HG02973 (cell line): ENCODE measurements at regions not wholly inside any gene's neighbourhood (a gene's known extent, or its start where the extent isn't known, plus 50 kb on each side); places are given as distances from the start of the nearest gene placed in this dataset.

Experiments
- ATAC-seq: cut with Tn5 transposase; IDR thresholded peaks from one replicate; pipeline ENCODE4 v1.9.1; 2021; ENCODE audit warnings: moderate library complexity; ENCODE audit not compliant: unreplicated experiment

DNA sequence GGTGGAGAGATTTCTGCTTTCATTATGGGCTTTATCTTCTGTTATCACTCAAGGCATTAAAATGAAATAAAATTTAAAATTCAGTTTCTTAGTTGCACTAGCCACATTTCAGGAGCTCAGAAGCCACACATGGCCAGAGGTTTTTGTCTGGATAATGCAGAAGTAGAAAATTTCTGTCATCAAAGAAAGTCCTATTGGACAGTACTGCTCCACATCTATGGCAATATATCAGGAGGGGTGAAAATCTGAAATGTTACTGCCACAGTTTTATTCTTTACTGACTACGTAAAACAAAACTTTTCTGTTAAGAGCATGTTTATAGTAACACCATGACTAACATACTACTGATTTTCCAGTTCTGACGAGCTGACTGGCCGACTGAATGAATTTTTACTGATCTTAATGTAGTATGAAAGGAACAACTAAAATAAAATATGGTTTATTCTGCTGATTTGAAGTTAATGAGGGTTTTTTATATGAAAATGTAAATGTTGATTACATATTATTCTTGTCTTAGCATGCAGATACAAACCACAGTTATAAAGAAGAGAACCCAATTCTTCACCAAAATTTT lies 264.0 kb upstream of the HAND2 start:
- no peak for ATAC-seq

DNA sequence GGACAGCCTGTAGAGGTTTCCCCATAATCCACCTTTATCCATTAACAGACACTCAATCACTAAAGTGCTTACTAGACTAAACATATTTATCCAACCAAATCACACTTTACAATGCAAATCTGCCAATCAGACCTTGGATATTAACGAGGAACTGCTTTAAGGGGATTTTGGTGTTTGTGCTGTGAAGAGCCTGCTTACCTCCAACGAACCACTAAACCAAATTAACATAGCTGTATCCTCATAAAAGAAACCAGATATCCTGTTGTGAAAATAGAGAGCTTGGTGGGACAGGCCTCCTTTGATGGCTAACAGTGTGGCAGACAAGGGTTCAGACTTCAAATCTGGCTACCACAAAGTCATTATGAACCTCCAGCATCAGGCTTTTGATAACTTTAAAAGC lies 252.6 kb upstream of the HAND2 start:
- ATAC-seq: no peak

DNA sequence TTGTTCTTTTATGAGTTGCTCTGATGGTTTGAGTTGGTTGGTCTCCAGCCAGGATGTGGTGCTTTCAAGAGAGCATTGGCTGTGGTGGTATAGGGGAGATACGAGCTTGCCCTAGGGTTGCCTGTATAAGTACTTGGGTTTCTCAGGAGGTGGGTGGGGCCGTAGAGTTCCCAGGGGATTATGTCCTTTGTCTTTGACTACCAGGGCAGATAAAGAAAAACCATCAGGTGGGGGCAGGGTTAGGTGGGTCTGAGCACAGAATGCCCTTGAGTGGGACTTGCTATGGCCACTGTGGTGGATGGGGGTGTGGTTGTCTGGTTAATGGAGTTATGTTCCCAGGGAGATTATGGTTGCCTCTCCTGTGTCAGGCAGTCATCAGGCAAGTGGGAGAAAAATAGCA lies 247.9 kb upstream of the HAND2 start:
- no peak for ATAC-seq

DNA sequence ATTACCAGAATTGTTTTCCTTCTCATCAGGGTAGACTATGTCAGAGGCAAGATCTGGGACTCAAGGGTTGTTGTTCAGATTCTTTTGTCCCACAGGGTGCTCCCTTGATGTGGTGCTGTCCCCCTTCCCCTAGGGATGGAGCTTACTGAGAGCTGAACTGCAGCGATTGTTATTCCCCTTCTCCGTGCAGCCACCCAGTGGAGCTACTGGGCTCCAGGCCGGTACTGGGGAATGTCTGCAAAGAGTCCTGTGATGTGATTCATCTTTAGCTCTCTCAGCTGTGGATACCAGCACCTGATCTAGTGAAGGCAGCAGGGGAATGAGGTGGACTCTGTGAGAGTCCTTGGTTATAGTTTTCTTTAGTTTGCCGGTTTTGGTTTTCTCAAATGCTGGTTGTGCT lies 247.4 kb upstream of the HAND2 start:
- no peak for ATAC-seq

DNA sequence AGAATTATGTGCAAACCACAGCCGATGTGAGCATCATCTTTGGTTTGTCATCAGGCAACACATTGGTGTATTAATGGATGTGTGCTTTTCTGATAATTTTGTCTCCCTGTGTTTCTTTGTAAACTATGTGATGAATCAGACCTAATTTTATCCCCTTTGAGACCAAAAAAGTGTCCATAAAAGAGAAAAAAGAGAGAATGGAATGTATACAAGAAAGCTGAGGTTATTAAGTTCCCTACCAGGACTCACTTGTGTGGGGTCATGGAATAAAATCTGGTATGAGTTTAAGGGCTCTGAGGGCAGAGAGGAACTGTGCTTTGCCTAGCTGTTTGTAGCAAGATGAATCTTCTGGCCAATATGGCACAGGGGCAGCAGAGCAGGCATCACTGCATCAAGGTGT lies 239.5 kb upstream of the HAND2 start:
- ATAC-seq: no peak

DNA sequence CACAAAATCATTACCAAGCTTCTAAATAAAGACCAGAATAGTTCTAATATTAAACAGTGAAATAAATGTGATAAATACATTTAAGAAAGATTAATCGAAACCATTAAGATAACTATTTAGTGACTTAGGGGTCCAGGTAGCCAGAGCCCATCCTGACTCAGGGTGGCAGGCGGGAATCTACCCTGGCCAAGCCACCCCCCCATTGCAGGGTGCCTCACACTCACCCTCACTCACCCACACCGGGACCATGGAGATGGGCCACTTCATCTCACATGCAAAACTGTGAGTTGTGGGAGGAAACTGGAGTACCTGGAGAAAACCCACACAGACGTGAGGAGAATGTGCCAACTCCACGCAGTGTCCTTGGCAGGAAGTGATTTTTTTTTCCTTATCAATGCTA lies 237.6 kb upstream of the HAND2 start:
- no peak for ATAC-seq

DNA sequence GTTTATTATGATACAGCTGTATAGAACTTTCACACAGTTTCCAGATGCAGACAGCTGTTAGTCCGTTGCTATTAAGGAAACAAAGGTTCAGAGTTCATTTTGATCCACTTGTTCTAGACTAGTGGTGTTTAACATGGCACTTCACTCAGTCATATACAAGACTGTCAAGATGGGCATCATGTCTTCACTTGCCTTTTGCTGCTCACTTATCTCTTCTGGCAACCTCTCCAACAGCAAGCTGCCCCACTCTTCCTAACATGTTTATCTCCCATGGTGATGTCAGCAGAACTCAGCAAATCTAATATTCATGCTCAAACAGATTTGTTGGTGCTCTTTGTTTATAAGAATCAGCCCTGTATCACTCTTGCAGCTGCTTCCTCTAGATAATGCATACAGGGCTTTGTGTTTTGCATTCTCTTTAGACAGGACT lies 236.2 kb upstream of the HAND2 start:
- no peak for ATAC-seq

DNA sequence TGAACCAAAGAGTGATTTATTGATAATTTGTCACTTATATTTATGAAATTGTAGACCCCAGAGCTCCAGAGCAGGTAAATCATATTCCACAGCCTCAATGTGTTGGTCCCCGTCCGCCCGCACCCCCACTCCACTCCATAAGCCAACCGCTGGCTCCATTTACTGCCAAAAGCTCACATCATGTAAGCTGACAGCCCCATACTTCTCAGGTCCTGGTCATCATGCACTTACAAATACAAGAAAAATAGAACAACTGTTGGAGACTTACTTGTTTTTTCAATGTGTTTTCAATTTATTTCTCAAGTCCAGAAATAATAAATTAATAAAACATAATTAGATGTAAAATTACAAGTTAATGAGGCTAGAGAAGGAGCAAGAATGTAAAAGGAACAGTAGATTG lies 235.7 kb upstream of the HAND2 start:
- no peak for ATAC-seq

DNA sequence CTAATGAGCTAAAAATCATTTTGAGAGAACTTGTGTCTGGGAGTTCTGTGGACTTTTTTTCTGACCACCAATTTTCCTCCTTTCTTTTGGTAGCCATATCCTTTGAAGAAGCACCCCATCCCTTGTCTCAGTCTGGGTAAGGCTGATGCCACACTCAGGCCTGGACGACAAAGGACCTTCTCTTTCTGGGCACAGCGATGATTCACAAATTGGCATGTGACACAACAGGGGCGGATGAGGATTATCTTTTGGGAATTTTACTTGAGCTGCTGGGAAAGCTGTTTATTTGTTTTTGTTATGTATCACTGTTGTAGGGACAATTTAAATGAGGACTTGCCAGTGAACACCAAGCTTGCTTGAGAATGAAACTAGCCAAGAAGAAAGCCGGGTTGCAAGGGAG lies 233.4 kb upstream of the HAND2 start:
- ATAC-seq: no peak

DNA sequence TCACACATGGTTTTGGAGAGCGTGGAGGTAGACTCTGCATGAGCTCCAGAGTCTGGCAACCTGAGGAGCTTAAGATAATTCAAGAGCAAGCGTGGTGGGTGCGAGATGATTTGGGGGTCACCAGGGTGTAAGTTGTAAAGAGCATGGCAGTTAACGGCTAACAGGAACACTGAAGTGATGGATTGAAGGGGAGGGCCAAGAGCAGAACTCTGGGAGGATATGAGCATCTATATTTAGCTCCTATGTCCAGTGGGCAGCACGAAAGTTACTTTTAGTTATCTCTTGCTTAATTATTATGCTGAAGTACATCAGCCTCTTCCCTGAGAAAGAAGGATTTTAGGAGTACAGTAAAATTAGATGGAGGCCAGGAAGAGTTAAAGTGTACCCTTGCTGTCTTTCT lies 231.9 kb upstream of the HAND2 start:
- no peak for ATAC-seq

DNA sequence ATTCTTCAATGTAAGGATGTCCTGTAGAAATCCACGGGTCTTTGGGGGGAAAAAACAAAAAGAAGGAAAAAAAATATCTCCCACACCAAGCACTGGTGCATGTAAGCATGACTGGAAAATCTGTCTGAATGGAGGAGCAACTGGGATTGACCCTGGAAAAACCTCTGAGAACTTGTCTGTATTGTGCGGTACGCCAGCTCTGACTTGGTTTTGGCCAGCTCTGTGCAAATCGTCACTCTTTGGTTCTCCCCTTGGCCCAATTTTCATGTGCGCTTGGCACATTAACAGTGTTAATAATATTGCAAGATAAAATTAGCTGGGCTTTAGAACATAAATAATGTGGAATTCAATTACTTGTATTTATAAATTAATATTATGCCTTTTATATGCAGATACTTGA lies 231.2 kb upstream of the HAND2 start:
- no peak for ATAC-seq

DNA sequence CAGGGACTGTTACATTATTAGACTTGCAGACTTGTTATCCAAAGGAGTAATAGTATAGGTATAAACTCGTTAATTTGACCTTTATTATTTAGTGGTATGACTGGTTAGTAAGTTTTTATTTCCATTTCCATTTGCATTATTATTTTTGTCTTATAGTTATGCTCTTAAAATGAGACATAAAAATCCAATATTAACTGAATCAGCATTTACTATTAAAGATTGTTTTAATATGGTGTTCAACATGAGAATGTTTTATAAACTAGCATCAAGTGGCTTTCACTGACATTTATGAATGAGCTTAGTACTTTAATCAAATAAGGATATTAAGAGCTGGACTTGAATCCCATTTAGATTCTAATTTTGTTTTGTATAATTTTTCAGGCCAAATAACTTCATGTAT lies 228.1 kb upstream of the HAND2 start:
- ATAC-seq: no peak

DNA sequence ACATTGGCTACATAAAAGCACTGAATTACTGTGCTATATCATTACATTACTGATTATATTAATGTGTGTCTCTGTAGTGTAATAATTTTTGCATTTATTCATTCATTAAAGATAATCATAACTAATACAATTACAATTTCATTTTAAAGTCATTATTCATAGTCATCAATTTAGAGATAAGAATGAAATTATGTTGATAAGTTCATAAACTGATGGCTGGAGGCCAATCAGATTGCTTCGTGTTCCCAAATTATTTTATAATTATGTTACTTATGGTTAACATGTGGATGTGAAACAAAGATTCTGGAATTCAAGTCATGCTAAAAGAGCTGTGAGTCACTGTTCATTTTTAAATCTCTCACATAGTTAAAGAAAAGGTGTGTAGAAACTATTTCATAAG lies 223.4 kb upstream of the HAND2 start:
- ATAC-seq: no peak

DNA sequence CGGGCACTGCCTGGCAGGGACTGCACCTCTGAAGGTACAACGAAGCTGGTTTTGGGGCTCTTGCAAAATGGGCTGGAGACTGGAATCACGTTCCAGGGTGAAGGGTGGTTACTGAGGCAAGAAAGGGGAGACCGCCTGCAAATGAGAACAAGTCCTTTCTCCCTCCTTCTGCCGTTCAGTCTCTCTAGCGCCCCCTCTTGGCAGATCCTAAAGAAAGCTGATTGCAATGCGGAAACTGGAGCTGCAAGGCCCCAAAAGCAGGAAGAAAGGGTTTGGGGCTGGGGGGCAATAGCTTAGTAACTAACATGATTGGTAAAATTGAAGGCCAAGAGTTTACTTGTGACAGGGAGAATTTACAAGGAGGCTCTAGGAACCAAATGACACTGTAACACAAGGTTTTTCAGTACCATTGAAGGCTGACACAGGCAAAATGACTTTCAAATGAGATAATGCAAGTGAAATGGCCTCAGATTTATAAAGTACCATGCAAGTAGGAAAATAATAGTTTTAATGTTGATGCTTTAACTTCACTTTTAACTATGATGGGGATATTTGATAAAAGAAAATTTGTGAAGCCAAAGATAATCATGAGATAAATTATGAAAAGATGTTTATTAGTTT lies 222.7 kb upstream of the HAND2 start:
- no peak for ATAC-seq

DNA sequence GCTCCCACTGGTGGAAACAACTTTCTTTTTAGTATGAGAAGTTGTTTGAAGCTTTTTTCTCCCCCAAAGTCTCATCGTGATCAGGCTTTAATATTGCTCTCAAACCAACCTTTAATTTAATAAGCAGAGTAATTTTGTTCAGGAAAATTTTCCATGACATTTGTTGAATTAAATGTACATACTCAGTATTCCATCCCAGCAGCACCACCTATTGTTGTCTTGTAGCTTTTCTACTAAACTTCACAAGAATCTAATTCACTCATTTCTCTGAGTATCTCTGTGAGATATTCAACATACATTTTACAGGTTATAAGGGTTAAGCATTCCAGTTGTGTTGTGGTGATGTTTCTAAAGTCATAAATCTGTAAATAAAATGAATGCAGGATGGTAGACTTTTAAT lies 218.3 kb upstream of the HAND2 start:
- no peak for ATAC-seq

DNA sequence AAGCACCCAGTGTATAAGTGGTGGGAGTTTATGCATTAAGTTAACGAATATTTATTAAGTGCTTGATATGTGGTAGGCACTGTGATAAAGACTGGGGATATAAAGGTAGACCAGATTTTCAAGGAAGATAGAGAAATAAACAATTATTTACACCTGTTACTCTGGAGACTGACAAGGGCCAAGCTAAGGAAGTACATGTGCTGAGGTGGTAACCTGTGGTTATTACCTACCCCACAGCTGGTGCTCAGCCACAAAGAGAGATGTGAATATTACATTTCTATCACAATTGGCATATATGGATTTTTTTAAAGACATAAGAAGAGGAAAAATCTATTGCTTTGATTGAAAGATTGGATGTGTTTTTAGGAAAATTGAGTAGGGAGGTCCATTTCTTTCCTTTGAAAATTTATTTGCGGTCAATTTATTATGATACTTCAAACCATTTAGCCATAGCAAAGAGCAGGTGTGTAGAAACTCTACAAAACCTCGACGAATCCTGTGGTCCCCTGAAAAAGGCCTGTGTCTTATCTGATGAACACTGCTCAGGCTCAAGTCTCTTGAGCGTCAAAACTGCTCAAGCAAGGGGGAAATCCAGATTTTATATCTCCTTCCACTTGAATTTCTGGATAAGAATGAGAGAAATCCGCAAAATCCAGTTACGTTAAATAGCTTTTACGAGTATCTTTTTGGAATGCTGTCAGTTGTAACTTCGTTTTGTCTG lies 217.7 kb upstream of the HAND2 start:
- ATAC-seq: no peak

DNA sequence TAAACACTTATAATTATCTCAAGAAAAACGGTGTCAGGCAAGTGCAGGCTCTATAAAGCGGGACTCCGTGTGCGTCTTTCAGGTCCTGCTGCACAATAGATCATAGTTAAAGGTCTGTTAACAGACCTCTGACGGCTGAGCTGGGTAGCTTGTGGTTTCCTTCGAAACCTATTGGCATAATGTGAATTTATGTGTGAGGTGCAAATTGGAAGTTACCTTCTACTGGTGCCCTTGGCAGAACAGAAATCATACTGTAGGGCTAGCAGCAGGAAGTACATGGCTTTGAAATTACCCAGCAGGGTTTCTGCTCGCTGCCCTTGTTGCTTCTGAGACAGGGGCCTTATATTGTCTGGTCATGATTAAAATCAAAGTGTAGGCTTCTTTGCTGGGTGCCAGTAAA lies 216.4 kb upstream of the HAND2 start:
- no peak for ATAC-seq

DNA sequence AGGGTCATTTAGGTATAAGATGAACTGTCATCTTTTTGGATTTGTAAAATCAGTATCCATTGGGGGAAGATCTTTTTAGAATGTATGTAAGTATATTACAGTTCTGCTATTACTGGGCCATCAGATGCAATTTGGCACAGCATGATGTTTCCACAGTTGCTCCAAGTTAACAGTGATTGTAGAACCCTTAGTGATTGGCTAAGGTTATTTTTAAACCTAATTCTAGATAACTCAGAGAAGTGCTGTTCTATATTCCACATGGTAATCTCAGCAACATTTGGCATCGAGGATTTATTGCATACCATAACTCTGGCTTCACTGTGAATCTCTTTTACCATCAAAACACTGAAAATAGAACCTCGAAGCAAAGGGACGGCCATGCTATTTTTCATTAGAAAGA lies 215.7 kb upstream of the HAND2 start:
- no peak for ATAC-seq

DNA sequence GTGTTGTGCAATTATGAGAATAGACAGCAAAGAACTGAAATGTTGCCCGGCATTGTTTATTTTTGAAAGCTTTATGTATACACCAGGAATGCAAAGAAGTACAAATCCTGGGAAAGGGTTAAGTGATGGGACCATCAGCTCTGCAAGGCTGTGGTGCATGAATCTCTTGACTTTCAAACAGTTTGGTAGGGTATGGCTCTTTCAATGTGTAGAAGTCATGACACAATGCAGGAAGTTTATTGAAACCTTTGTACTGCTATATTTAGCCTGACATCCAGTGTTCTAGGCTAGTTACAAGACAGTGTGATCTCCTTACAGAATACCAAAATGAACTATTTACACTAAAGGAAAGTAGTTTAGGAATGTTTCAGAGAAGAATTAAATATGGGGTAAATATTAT lies 206.8 kb upstream of the HAND2 start:
- ATAC-seq: no peak

DNA sequence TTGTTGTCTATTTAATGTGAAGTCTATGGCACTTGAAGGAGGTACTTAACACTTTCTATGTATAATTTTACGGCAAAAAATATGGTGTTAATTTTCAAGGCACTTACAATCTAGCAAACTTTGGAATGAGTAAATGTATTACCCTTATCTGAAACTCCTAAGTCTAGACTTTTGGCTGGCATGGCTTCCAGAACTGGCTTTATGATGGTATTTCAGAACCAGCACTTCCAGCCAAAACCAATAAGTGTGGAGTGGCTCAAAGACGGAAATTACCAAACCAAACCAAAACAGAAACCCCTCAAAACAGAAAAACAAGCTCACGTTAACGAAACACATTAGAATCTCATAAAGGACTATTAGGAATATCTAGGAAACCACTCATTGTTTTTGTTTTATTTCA lies 205.6 kb upstream of the HAND2 start:
- no peak for ATAC-seq

DNA sequence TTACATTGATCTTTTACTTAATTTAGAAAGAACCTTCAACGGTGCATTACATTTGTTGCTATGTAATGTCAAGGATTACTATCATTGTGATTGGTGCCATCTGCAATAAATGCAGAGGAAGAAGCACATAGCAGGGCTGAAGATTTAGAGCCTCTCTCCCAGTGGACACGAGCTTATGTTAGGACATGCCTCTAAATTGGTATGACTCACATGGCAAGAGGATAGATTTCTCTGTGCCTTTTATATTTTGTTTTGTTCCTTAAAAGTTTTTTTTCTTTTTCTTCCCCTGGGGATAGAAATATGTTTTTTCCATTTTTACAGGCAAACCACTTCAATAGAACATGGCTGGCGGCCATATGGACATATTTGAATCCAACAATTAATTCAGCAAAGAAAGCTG lies 205.0 kb upstream of the HAND2 start:
- no peak for ATAC-seq

DNA sequence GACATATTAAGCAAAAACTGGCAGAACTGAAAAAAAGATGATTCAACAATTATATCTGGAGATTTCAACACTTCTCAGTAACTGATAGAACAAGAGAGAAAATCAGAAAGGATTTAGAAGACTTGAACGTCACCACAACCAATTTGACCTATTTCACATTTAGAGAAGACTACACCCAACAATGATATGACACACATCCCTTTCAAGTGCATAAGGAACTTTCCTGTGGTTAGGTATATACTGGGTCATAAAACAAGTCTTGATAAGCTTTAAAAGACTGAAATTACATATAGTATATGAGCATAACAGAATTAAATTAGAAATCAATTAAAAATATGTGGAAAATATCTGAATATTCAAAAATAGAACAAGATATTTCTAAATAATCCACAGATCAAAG lies 201.2 kb upstream of the HAND2 start:
- ATAC-seq: no peak

DNA sequence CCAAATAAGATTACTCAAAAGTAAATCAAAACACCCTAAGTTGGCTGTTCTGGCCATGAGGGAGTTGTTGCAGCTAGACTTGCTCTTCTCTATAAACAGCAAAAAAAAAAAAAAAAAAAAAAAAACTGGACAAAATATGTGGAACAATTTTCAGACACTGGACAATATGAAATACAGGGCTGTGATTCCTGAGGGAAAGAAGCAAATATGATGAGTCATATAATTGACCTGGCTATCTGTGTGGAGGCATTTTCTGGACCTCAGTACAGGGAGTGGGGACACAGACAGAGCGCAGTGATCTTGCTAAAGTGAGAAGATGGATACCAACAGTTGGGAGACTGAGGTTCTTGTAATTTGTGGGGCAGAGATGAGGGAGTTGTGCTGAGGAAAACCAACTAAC lies 192.0 kb upstream of the HAND2 start:
- ATAC-seq: no peak
